ENCODE measurements at regions not wholly inside any gene's neighbourhood (a gene's known extent, or its start where the extent isn't known, plus 50 kb on each side); places are given as distances from the start of the nearest gene placed in this dataset.

DNA sequence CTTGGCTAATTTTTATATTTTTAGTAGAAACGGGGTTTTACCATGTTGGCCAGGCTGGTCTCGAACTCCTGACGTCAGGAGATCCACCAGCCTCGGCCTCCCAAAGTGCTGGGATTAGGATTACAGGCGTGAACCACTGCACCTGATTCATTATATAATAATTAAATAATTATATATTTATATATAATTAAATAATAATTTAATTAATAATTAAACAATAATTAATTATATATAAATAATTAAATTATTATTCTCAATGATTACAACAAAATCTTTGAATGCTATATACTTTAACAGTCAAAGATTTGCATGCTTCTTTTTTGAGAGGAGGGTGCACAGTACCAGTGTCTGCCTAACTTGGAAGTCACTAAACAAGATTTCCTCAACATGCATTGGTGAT, 872.3 kb downstream of the EFNB2 start:
- TF ChIP-seq, protein P1, sequence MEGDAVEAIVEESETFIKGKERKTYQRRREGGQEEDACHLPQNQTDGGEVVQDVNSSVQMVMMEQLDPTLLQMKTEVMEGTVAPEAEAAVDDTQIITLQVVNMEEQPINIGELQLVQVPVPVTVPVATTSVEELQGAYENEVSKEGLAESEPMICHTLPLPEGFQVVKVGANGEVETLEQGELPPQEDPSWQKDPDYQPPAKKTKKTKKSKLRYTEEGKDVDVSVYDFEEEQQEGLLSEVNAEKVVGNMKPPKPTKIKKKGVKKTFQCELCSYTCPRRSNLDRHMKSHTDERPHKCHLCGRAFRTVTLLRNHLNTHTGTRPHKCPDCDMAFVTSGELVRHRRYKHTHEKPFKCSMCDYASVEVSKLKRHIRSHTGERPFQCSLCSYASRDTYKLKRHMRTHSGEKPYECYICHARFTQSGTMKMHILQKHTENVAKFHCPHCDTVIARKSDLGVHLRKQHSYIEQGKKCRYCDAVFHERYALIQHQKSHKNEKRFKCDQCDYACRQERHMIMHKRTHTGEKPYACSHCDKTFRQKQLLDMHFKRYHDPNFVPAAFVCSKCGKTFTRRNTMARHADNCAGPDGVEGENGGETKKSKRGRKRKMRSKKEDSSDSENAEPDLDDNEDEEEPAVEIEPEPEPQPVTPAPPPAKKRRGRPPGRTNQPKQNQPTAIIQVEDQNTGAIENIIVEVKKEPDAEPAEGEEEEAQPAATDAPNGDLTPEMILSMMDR (IDR thresholded peaks at IDR 0.05; ENCODE audit: low read depth, low read length, poor library complexity, severe bottlenecking) = no peak
- TF ChIP-seq EZH2phosphoT487 (IDR thresholded peaks at IDR 0.05; ENCODE audit: borderline replicate concordance, low read length) = no peak
